ENCODE measurements at regions not wholly inside any gene's neighbourhood (a gene's known extent, or its start where the extent isn't known, plus 50 kb on each side); places are given as distances from the start of the nearest gene placed in this dataset.
A peak's percentile ranks its signal among the peaks of the same experiment; 100 is the strongest.

GRCh38 chr17:71296005-71296404 is 824.8 kb upstream of the SOX9 start (continued):
- TF ChIP-seq GTF2I (CRISPR knock-in tag; conservative IDR thresholded peaks at IDR 0.05) = no peak
- no peak for TF ChIP-seq NFYB (CRISPR knock-in tag; conservative IDR thresholded peaks at IDR 0.05; ENCODE audit: low read depth)
- TF ChIP-seq NR3C1 (CRISPR knock-in tag; conservative IDR thresholded peaks at IDR 0.05; ENCODE audit: low read depth) = no peak

- peaks cover 17% of the 10 kb centered on the region for H3K9me3 Mint-ChIP-seq
- peaks cover 6% of the 10 kb centered on the region for H3K27me3 Mint-ChIP-seq (ENCODE audit: low read depth)
- ChIA-PET CTCF (no interaction called here), POLR2A (no interaction called here)
- peaks cover 18% of the 10 kb centered on the region for H3K4me1 Mint-ChIP-seq
- no peak for ATAC-seq
- H3K27ac Mint-ChIP-seq = no peak overlapping the region
- H3K4me3 Mint-ChIP-seq = no peak overlapping the region
- DNase-seq (ENCODE audit: low spot score) = no peak
- TF ChIP-seq CBFB (CRISPR knock-in tag; IDR thresholded peaks at IDR 0.05; ENCODE audit: low read depth) (no peak), ZNF512 (CRISPR knock-in tag; IDR thresholded peaks at IDR 0.05; ENCODE audit: borderline replicate concordance) (peak; percentile 97), FOXP1 (CRISPR knock-in tag; IDR thresholded peaks at IDR 0.05; ENCODE audit: borderline replicate concordance) (no peak)
- peaks cover 15% of the 10 kb centered on the region for H3K36me3 Mint-ChIP-seq
These were observed 819.8 kb upstream of the SOX9 start for GRCh38 chr17:71301063-71301462.

- CTCF ChIA-PET = no interaction called here
- peaks cover 18% of the 10 kb centered on the region for H3K4me1 Mint-ChIP-seq
- TF ChIP-seq ZNF232 (CRISPR knock-in tag; IDR thresholded peaks at IDR 0.05) = no peak
- no peak for TF ChIP-seq GTF2I (CRISPR knock-in tag; conservative IDR thresholded peaks at IDR 0.05)
- no peak for TF ChIP-seq ATF2 (CRISPR knock-in tag; IDR thresholded peaks at IDR 0.05; ENCODE audit: borderline replicate concordance, low read depth)
- TF ChIP-seq NR3C1 (CRISPR knock-in tag; conservative IDR thresholded peaks at IDR 0.05; ENCODE audit: low read depth) = no peak
- no peak for TF ChIP-seq ZSCAN18 (CRISPR knock-in tag; IDR thresholded peaks at IDR 0.05)
- TF ChIP-seq MYBL2 (CRISPR knock-in tag; IDR thresholded peaks at IDR 0.05) = no peak
These were observed 817.9 kb upstream of the SOX9 start for GRCh38 chr17:71302721-71303549.

GRCh38 chr17:71304498-71305158 is 816.2 kb upstream of the SOX9 start:
- Mint-ChIP-seq H3K36me3 (peaks cover 20% of the 10 kb centered on the region), H3K27ac (no peak overlapping the region), H3K27me3 (ENCODE audit: low read depth) (peaks cover 6% of the 10 kb centered on the region), H3K4me3 (no peak overlapping the region), H3K4me1 (peaks cover 17% of the 10 kb centered on the region), H3K9me3 (peaks cover 39% of the 10 kb centered on the region)
- POLR2A ChIA-PET = no interaction called here
- CTCF ChIA-PET = no interaction called here
- DNase-seq (ENCODE audit: low spot score) (peak; percentile 37), ATAC-seq (peak; percentile 79)
- TF ChIP-seq AR (CRISPR knock-in tag; IDR thresholded peaks at IDR 0.05) (no peak), E2F1 (CRISPR knock-in tag; IDR thresholded peaks at IDR 0.05) (no peak), NFE2L1 (CRISPR knock-in tag; IDR thresholded peaks at IDR 0.05) (peak; percentile 52; the same call in 1 of the 2 replicates), SOX15 (CRISPR knock-in tag; IDR thresholded peaks at IDR 0.05) (no peak), ATF6 (CRISPR knock-in tag; IDR thresholded peaks at IDR 0.05) (no peak)

More at GRCh38 chr17:71302721-71303549, 817.9 kb upstream of the SOX9 start:
- POLR2A ChIA-PET = no interaction called here
- Mint-ChIP-seq H3K4me3 (no peak overlapping the region), H3K9me3 (peaks cover 31% of the 10 kb centered on the region), H3K27me3 (ENCODE audit: low read depth) (peaks cover 6% of the 10 kb centered on the region), H3K36me3 (peaks cover 20% of the 10 kb centered on the region), H3K27ac (no peak overlapping the region)
- DNase-seq (ENCODE audit: low spot score) (no peak), ATAC-seq (no peak)
